Trophoblast cell (in vitro differentiated cells and primary cell): ENCODE measurements at regions not wholly inside any gene's neighbourhood (a gene's known extent, or its start where the extent isn't known, plus 50 kb on each side); places are given as distances from the start of the nearest gene placed in this dataset.

Experiments used
- DNase-seq, 2 donors: peaks; one replicate each; pipeline ENCODE4 v3.0.0-alpha.2; 2016
- H2AFZ ChIP-seq: 2 replicates; pipeline ENCODE4 v1.6.1; 2013; ENCODE audit warnings: low read length, moderate library complexity, mild to moderate bottlenecking; ENCODE audit not compliant: insufficient read depth, poor library complexity
- H2AK5ac ChIP-seq: 2 replicates; pipeline ENCODE4 v1.6.1; 2013; ENCODE audit warnings: mild to moderate bottlenecking, low read length
- H2BK120ac ChIP-seq: 2 replicates; pipeline ENCODE4 v1.6.1; 2013; ENCODE audit warnings: low read length, mild to moderate bottlenecking, moderate library complexity; ENCODE audit not compliant: insufficient read depth, poor library complexity
- H2BK12ac ChIP-seq: 2 replicates; pipeline ENCODE4 v1.6.1; 2013; ENCODE audit warnings: mild to moderate bottlenecking, low read length, moderate library complexity
- H2BK5ac ChIP-seq: 2 replicates; pipeline ENCODE4 v1.6.1; 2013; ENCODE audit warnings: low read length, low read depth, moderate library complexity, mild to moderate bottlenecking; ENCODE audit not compliant: poor library complexity
- H3K14ac ChIP-seq: 2 replicates; pipeline ENCODE4 v1.6.1; 2013; ENCODE audit warnings: mild to moderate bottlenecking, low read length
- H3K18ac ChIP-seq: 2 replicates; pipeline ENCODE4 v1.6.1; 2013; ENCODE audit warnings: mild to moderate bottlenecking, low read length
- H3K23ac ChIP-seq: 2 replicates; pipeline ENCODE4 v1.6.1; 2013; ENCODE audit warnings: low read length
- H3K27ac ChIP-seq: 2 replicates; pipeline ENCODE4 v1.5.1; 2013; ENCODE audit warnings: low read depth, mild to moderate bottlenecking, inconsistent platforms, low read length, moderate library complexity
- H3K27me3 ChIP-seq: 2 replicates; pipeline ENCODE4 v1.6.1; 2013; ENCODE audit warnings: inconsistent platforms, mild to moderate bottlenecking, low read length, moderate library complexity; ENCODE audit not compliant: insufficient read depth
- H3K36me3 ChIP-seq, 2 experiments: 1 replicate in 1 of 2; 2 replicates in 1 of 2; pipeline ENCODE4 v1.6.1; 2013; ENCODE audit warnings: low read length in 2 of 2, mild to moderate bottlenecking in 2 of 2, moderate library complexity in 1 of 2; ENCODE audit not compliant: insufficient read depth in 2 of 2, control insufficient read depth in 1 of 2
- H3K4ac ChIP-seq: 2 replicates; pipeline ENCODE4 v1.6.1; 2013; ENCODE audit warnings: low read depth, mild to moderate bottlenecking, low read length, moderate library complexity
- H3K4me1 ChIP-seq, 2 experiments: 1 replicate in 1 of 2; 2 replicates in 1 of 2; pipeline ENCODE4 v1.6.1; 2013; ENCODE audit warnings: low read length in 2 of 2, mild to moderate bottlenecking in 2 of 2, moderate library complexity in 1 of 2; ENCODE audit not compliant: insufficient read depth in 2 of 2, control insufficient read depth in 1 of 2
- H3K4me2 ChIP-seq: 2 replicates; pipeline ENCODE4 v1.6.1; 2013; ENCODE audit warnings: inconsistent platforms, mild to moderate bottlenecking, low read length, moderate library complexity
- H3K4me3 ChIP-seq: 2 replicates; pipeline ENCODE4 v1.5.1; 2013; ENCODE audit warnings: mild to moderate bottlenecking, low read depth, low read length, inconsistent platforms
- H3K79me1 ChIP-seq: one replicate; pipeline ENCODE4 v1.6.1; 2013; ENCODE audit warnings: low read length
- H3K79me2 ChIP-seq: 2 replicates; pipeline ENCODE4 v1.6.1; 2013; ENCODE audit warnings: low read length, mild to moderate bottlenecking; ENCODE audit not compliant: control insufficient read depth, insufficient read depth, poor library complexity
- H3K9ac ChIP-seq: 2 replicates; pipeline ENCODE4 v1.6.1; 2013; ENCODE audit warnings: mild to moderate bottlenecking, low read length
- H3K9me3 ChIP-seq: 2 replicates; pipeline ENCODE4 v1.6.1; 2013; ENCODE audit warnings: low read depth, mild to moderate bottlenecking, control low read depth, inconsistent platforms, low read length; ENCODE audit not compliant: insufficient read depth
- H4K12ac ChIP-seq: 2 replicates; pipeline ENCODE4 v1.6.1; 2013; ENCODE audit warnings: low read depth, mild to moderate bottlenecking, low read length, moderate library complexity
- H4K8ac ChIP-seq: 2 replicates; pipeline ENCODE4 v1.6.1; 2013; ENCODE audit warnings: low read depth, mild to moderate bottlenecking, low read length, moderate library complexity
- H4K91ac ChIP-seq: one replicate; pipeline ENCODE4 v1.6.1; 2013; ENCODE audit warnings: low read depth, mild to moderate bottlenecking, low read length, moderate library complexity
- WGBS: extraction: QIAGEN DNeasy Blood & Tissue Kit; methylation state at CpG from one replicate; pipeline ENCODE4 v1.1.7; 2013; ENCODE audit warnings: missing lambda C conversion rate; ENCODE audit not compliant: insufficient read length, insufficient coverage; ENCODE audit errors: extremely low coverage; 5-methylcytosine and 5-hydroxymethylcytosine counted together

DNA sequence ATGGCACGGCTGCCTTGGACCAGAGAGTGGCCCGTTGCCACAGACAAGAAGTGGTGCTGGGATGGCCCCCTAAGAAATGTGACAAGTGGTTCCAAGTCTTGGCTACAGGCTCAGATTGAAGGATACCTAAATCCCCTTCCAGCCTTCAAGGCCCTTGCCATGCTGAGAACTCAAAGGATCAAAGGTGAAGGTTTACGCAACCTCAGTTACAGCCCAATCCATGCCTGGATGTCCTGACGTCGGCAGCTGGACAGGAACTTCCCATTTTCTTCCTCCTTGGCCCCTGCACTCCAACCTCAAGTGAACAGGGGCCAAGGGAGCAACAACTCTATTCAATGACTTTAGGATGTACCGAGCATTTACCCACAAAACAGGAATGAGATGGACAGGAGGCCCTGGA is 95.4 kb downstream of the DHCR7 start:
- H3K4ac ChIP-seq = no peak overlapping the region
- H3K23ac ChIP-seq = no peak overlapping the region
- H4K8ac ChIP-seq = no peak overlapping the region
- no peak overlapping the region for H3K9ac ChIP-seq
- H3K4me1 ChIP-seq = no peaks in the 10 kb centered on the region
- no peaks in the 10 kb centered on the region for H3K79me1 ChIP-seq
- H3K27me3 ChIP-seq = no peaks in the 10 kb centered on the region
- H4K91ac ChIP-seq = no peak overlapping the region
- H3K18ac ChIP-seq = no peak overlapping the region
- no peak overlapping the region for H2AFZ ChIP-seq
- H3K36me3 ChIP-seq = no peaks in the 10 kb centered on the region
- peaks cover 2% of the 10 kb centered on the region for H3K9me3 ChIP-seq
- no peak overlapping the region for H3K4me2 ChIP-seq
- no peak overlapping the region for H2BK120ac ChIP-seq
- no peak overlapping the region for H2BK12ac ChIP-seq
- no peak overlapping the region for H2BK5ac ChIP-seq
- WGBS = no CpG with 5 or more reads among the region's 6 CpGs
- no peak overlapping the region for H3K27ac ChIP-seq
- H3K14ac ChIP-seq = no peak overlapping the region
- H3K79me2 ChIP-seq = no peaks in the 10 kb centered on the region
- no peak overlapping the region for H2AK5ac ChIP-seq
- no peak for DNase-seq
- no peak overlapping the region for H3K4me3 ChIP-seq
- H4K12ac ChIP-seq = no peak overlapping the region

DNA sequence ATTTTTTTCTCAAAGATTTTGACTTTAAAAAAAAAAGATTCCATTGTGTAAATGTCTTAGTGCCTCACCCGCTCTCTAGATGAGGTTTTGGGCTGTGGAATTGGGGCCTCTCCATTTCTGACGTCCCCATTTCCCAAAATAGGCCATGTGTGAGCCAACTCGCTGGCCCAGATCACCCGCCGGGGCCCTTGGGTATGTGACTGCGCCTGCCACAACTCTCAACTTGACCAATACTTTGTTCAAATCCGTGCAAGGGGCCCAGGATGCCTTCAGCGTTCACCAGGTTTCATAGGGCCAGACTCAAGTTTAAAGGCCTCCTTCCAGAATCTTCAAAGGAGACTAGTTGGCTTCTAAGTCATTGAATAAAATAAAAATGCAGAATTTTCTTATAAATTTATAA is 96.0 kb downstream of the DHCR7 start:
- no peak overlapping the region for H2BK12ac ChIP-seq
- H3K4me1 ChIP-seq = no peaks in the 10 kb centered on the region
- no peak overlapping the region for H4K91ac ChIP-seq
- H2BK120ac ChIP-seq = no peak overlapping the region
- peaks cover 2% of the 10 kb centered on the region for H3K9me3 ChIP-seq
- no peak overlapping the region for H2AFZ ChIP-seq
- H3K4me2 ChIP-seq = no peak overlapping the region
- no peak overlapping the region for H3K18ac ChIP-seq
- no peak overlapping the region for H3K14ac ChIP-seq
- H3K9ac ChIP-seq = no peak overlapping the region
- H3K23ac ChIP-seq = no peak overlapping the region
- H4K8ac ChIP-seq = no peak overlapping the region
- no peaks in the 10 kb centered on the region for H3K79me2 ChIP-seq
- no peak overlapping the region for H4K12ac ChIP-seq
- H3K36me3 ChIP-seq = no peaks in the 10 kb centered on the region
- H3K27ac ChIP-seq = no peak overlapping the region
- no peak overlapping the region for H2AK5ac ChIP-seq
- no CpG with 5 or more reads among the region's 8 CpGs for WGBS
- no peak for DNase-seq
- H3K4me3 ChIP-seq = no peak overlapping the region
- no peaks in the 10 kb centered on the region for H3K27me3 ChIP-seq
- H2BK5ac ChIP-seq = no peak overlapping the region
- H3K79me1 ChIP-seq = no peaks in the 10 kb centered on the region
- no peak overlapping the region for H3K4ac ChIP-seq

- Histone ChIP-seq H4K91ac (no peak overlapping the region), H3K9ac (no peak overlapping the region), H2BK12ac (no peak overlapping the region), H3K23ac (no peak overlapping the region), H3K36me3 (no peaks in the 10 kb centered on the region), H3K14ac (no peak overlapping the region), H3K79me2 (no peaks in the 10 kb centered on the region), H3K27ac (no peak overlapping the region), H3K4me1 (peaks cover 0 to 5% of the 10 kb centered on the region in 2 experiments), H3K4me2 (no peak overlapping the region), H3K79me1 (no peaks in the 10 kb centered on the region), H2BK5ac (no peak overlapping the region), H2AK5ac (no peak overlapping the region), H3K18ac (no peak overlapping the region), H3K4me3 (no peak overlapping the region), H2AFZ (no peak overlapping the region), H3K4ac (no peak overlapping the region), H3K9me3 (peaks cover 2% of the 10 kb centered on the region), H4K12ac (no peak overlapping the region), H3K27me3 (no peaks in the 10 kb centered on the region), H2BK120ac (no peak overlapping the region), H4K8ac (no peak overlapping the region)
- DNase-seq = no peak
- WGBS = no CpG with 5 or more reads among the region's 12 CpGs
These were observed 97.2 kb upstream of the SHANK2 start for GRCh38 chr11:71349627-71350026.

DNA sequence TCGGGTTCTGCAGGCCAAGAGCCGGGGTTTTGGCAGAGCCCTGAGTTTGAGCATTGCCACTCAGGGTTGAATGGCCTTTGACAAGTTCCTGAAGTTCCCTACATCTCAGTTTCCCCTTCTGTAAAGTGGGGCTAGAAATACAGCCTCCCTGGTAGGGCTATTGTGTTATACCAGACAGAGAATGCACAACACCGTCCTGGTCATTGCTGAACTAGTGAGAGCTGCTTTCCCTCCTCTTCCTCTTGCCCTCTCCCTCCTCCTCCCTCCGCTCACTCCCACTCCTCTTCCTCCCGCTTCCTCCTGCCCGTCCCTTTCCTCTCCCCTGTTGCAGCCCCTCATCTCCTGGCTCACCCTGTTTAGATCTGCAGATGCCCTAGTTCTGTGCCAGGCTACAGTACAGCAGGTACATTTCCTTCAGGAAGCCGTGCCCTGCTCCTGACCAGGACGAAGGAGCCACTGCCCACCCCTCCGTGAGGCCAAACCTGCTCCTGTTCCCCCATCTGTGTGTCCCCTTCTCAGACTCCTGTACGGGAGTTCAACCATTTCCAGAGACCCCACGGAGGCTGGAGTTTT is 91.5 kb upstream of the SHANK2 start:
- H2AFZ ChIP-seq = no peak overlapping the region
- H2BK5ac ChIP-seq = no peak overlapping the region
- no peak overlapping the region for H2AK5ac ChIP-seq
- peaks cover 0 to 5% of the 10 kb centered on the region in 2 experiments for H3K4me1 ChIP-seq
- H3K27ac ChIP-seq = no peak overlapping the region
- no peak for DNase-seq
- H3K18ac ChIP-seq = no peak overlapping the region
- no CpG with 5 or more reads among the region's 11 CpGs for WGBS
- H3K36me3 ChIP-seq = no peaks in the 10 kb centered on the region
- H3K23ac ChIP-seq = no peak overlapping the region
- H4K12ac ChIP-seq = no peak overlapping the region
- H3K4me2 ChIP-seq = no peak overlapping the region
- H3K79me2 ChIP-seq = no peaks in the 10 kb centered on the region
- no peaks in the 10 kb centered on the region for H3K27me3 ChIP-seq
- H3K9me3 ChIP-seq = peaks cover 3% of the 10 kb centered on the region
- H4K8ac ChIP-seq = no peak overlapping the region
- no peak overlapping the region for H2BK12ac ChIP-seq
- no peak overlapping the region for H3K14ac ChIP-seq
- no peaks in the 10 kb centered on the region for H3K79me1 ChIP-seq
- H4K91ac ChIP-seq = no peak overlapping the region
- no peak overlapping the region for H2BK120ac ChIP-seq
- H3K4ac ChIP-seq = no peak overlapping the region
- H3K9ac ChIP-seq = no peak overlapping the region
- no peak overlapping the region for H3K4me3 ChIP-seq
